A549 (cell line): ENCODE measurements at regions not wholly inside any gene's neighbourhood (a gene's known extent, or its start where the extent isn't known, plus 50 kb on each side); places are given as distances from the start of the nearest gene placed in this dataset.

ENCODE experiments used
- CTCF ChIP-seq: fragments of >200 bp; sonication (Bioruptor Twin); formaldehyde crosslinking; IDR thresholded peaks from 3 replicates; pipeline ENCODE4 v1.5.1; 2016
- EHMT2 ChIP-seq: fragments of 200-600 bp; sonication (generic); IDR thresholded peaks from 2 replicates; pipeline ENCODE4 v1.6.1; 2016; ENCODE audit warnings: antibody characterized with exemption, low read depth, mild to moderate bottlenecking, moderate library complexity
- GATA3 ChIP-seq: IDR thresholded peaks from 2 replicates; pipeline ENCODE4 v1.6.1; 2012; ENCODE audit warnings: borderline replicate concordance
- MAX ChIP-seq: IDR thresholded peaks from 2 replicates; pipeline ENCODE4 v1.6.1; 2012
- MAZ ChIP-seq: fragments of 150-350 bp; IDR thresholded peaks from 2 replicates; pipeline ENCODE4 v1.6.1; 2014; ENCODE audit warnings: antibody characterized with exemption, low read depth, low read length, borderline replicate concordance
- POLR2A ChIP-seq: IDR thresholded peaks from 2 replicates; pipeline ENCODE4 v1.6.1; 2012; ENCODE audit warnings: mild to moderate bottlenecking, low read length

GRCh38 chr16:5736209-5736930 is 638.8 kb upstream of the EEF2KMT start:
- TF ChIP-seq CTCF: no peak
- TF ChIP-seq EHMT2: no peak
- no peak for TF ChIP-seq POLR2A
- TF ChIP-seq MAZ: no peak
- no peak for TF ChIP-seq GATA3
- no peak for TF ChIP-seq MAX
